ENCODE measurements at regions not wholly inside any gene's neighbourhood (a gene's known extent, or its start where the extent isn't known, plus 50 kb on each side); places are given as distances from the start of the nearest gene placed in this dataset.

- no peak overlapping the region for H3K9ac ChIP-seq
- H2AFZ ChIP-seq (ENCODE audit: low read depth): no peak overlapping the region
- H3K4me1 ChIP-seq (ENCODE audit: low read depth, poor library complexity, severe bottlenecking): no peaks in the 10 kb centered on the region
- H3K79me2 ChIP-seq (ENCODE audit: insufficient read depth, low read depth): no peaks in the 10 kb centered on the region
- H4K20me1 ChIP-seq (ENCODE audit: insufficient read depth): no peaks in the 10 kb centered on the region
- no peak overlapping the region for H3K4me3 ChIP-seq (IDR thresholded peaks at IDR 0.05; ENCODE audit: insufficient read depth, low read depth, low read length)
- no peak overlapping the region for H3K4me2 ChIP-seq
- no peaks in the 10 kb centered on the region for H3K27me3 ChIP-seq (ENCODE audit: insufficient read depth, low read depth)
- no peak overlapping the region for H3K27ac ChIP-seq
- no peaks in the 10 kb centered on the region for H3K36me3 ChIP-seq (ENCODE audit: insufficient read depth)
- TF ChIP-seq, protein P1, sequence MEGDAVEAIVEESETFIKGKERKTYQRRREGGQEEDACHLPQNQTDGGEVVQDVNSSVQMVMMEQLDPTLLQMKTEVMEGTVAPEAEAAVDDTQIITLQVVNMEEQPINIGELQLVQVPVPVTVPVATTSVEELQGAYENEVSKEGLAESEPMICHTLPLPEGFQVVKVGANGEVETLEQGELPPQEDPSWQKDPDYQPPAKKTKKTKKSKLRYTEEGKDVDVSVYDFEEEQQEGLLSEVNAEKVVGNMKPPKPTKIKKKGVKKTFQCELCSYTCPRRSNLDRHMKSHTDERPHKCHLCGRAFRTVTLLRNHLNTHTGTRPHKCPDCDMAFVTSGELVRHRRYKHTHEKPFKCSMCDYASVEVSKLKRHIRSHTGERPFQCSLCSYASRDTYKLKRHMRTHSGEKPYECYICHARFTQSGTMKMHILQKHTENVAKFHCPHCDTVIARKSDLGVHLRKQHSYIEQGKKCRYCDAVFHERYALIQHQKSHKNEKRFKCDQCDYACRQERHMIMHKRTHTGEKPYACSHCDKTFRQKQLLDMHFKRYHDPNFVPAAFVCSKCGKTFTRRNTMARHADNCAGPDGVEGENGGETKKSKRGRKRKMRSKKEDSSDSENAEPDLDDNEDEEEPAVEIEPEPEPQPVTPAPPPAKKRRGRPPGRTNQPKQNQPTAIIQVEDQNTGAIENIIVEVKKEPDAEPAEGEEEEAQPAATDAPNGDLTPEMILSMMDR (conservative IDR thresholded peaks at IDR 0.05; ENCODE audit: low read depth, low read length): no peak
These were observed 445.4 kb downstream of the GJA1 start for GRCh38 chr6:121880831-121881230.

GRCh38 chr6:121881974-121882667, 446.7 kb downstream of the GJA1 start:
- H3K27me3 ChIP-seq (ENCODE audit: insufficient read depth, low read depth): no peaks in the 10 kb centered on the region
- no peaks in the 10 kb centered on the region for H3K79me2 ChIP-seq (ENCODE audit: insufficient read depth, low read depth)
- no peaks in the 10 kb centered on the region for H3K36me3 ChIP-seq (ENCODE audit: insufficient read depth)
- no peak overlapping the region for H3K27ac ChIP-seq
- H3K4me1 ChIP-seq (ENCODE audit: low read depth, poor library complexity, severe bottlenecking): no peaks in the 10 kb centered on the region
- TF ChIP-seq, protein P1 (conservative IDR thresholded peaks at IDR 0.05; ENCODE audit: low read depth, low read length): no peak
- no peak overlapping the region for H3K4me3 ChIP-seq (IDR thresholded peaks at IDR 0.05; ENCODE audit: insufficient read depth, low read depth, low read length)
- H3K9ac ChIP-seq: no peak overlapping the region
- no peaks in the 10 kb centered on the region for H4K20me1 ChIP-seq (ENCODE audit: insufficient read depth)
- no peak overlapping the region for H2AFZ ChIP-seq (ENCODE audit: low read depth)
- H3K4me2 ChIP-seq: no peak overlapping the region

DNA sequence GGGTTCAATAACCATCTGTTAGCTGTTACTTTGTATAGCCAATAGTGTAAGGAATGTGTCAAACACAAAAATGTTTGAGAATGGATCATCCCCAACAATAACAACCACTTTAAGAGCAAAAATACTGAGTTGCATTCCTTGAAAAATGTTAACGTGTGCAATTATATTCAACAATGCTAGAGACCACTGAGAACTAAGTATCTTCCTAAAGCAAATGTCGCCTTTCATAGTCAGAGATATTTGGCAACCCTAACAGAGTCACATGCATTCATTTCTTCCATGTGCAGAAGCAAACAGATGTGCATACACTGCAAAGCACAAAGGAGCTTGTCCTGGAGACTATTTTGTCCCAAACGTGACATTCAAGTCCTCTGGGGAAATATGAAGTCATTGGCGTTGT, 448.6 kb downstream of the GJA1 start:
- H3K36me3 ChIP-seq (ENCODE audit: insufficient read depth): no peaks in the 10 kb centered on the region
- no peak overlapping the region for H2AFZ ChIP-seq (ENCODE audit: low read depth)
- no peak overlapping the region for H3K9ac ChIP-seq
- no peak overlapping the region for H3K4me2 ChIP-seq
- TF ChIP-seq, protein P1 (conservative IDR thresholded peaks at IDR 0.05; ENCODE audit: low read depth, low read length): no peak
- no peaks in the 10 kb centered on the region for H3K27me3 ChIP-seq (ENCODE audit: insufficient read depth, low read depth)
- no peaks in the 10 kb centered on the region for H3K4me1 ChIP-seq (ENCODE audit: low read depth, poor library complexity, severe bottlenecking)
- no peaks in the 10 kb centered on the region for H4K20me1 ChIP-seq (ENCODE audit: insufficient read depth)
- no peaks in the 10 kb centered on the region for H3K79me2 ChIP-seq (ENCODE audit: insufficient read depth, low read depth)
- H3K27ac ChIP-seq: no peak overlapping the region
- H3K4me3 ChIP-seq (IDR thresholded peaks at IDR 0.05; ENCODE audit: insufficient read depth, low read depth, low read length): no peak overlapping the region

DNA sequence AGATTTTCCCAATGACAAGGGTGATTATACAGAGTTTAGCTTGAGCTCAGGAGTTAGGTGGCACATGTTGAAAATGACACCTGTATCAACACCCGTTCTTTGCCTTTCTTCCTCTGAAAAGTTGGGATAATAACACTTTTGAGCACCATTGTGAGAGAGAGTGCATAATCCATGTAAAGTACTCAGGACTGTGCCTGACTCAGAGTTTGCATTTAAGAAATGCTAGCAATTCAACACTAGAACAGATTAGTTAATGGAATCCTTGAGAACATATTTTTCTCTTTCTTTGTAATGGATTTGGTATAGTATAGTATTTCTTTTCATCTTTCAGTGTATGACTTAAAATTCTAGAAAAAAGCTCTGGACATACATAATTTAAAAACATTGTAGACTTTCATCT, 449.2 kb downstream of the GJA1 start:
- Histone ChIP-seq H3K4me3 (IDR thresholded peaks at IDR 0.05; ENCODE audit: insufficient read depth, low read depth, low read length) (no peak overlapping the region), H3K4me2 (no peak overlapping the region), H3K9ac (no peak overlapping the region), H3K27ac (no peak overlapping the region), H4K20me1 (ENCODE audit: insufficient read depth) (no peaks in the 10 kb centered on the region), H3K4me1 (ENCODE audit: low read depth, poor library complexity, severe bottlenecking) (no peaks in the 10 kb centered on the region), H3K79me2 (ENCODE audit: insufficient read depth, low read depth) (no peaks in the 10 kb centered on the region), H3K27me3 (ENCODE audit: insufficient read depth, low read depth) (no peaks in the 10 kb centered on the region), H2AFZ (ENCODE audit: low read depth) (no peak overlapping the region), H3K36me3 (ENCODE audit: insufficient read depth) (no peaks in the 10 kb centered on the region)
- TF ChIP-seq, protein P1 (conservative IDR thresholded peaks at IDR 0.05; ENCODE audit: low read depth, low read length): no peak
